ENCODE measurements at regions not wholly inside any gene's neighbourhood (a gene's known extent, or its start where the extent isn't known, plus 50 kb on each side); places are given as distances from the start of the nearest gene placed in this dataset.

- Mint-ChIP-seq H3K27me3 (ENCODE audit: low read depth) (no peaks in the 10 kb centered on the region), H3K4me3 (no peak overlapping the region), H3K4me1 (peaks cover 5% of the 10 kb centered on the region), H3K36me3 (no peaks in the 10 kb centered on the region), H3K27ac (no peak overlapping the region), H3K9me3 (peaks cover 11% of the 10 kb centered on the region)
- DNase-seq (ENCODE audit: low spot score in 2 of 2, unreplicated experiment in 2 of 2) = no peak
- TF ChIP-seq CTCF (IDR thresholded peaks at IDR 0.05; ENCODE audit: unreplicated experiment) = no peak
These were observed 138.5 kb upstream of the NCAM1 start for GRCh38 chr11:112822478-112823274.

GRCh38 chr11:112826026-112826425 is 135.2 kb upstream of the NCAM1 start:
- H3K9me3 Mint-ChIP-seq = peaks cover 9% of the 10 kb centered on the region
- peaks cover 5% of the 10 kb centered on the region for H3K4me1 Mint-ChIP-seq
- no peaks in the 10 kb centered on the region for H3K36me3 Mint-ChIP-seq
- no peaks in the 10 kb centered on the region for H3K27me3 Mint-ChIP-seq (ENCODE audit: low read depth)
- TF ChIP-seq CTCF (IDR thresholded peaks at IDR 0.05; ENCODE audit: unreplicated experiment) = no peak
- H3K4me3 Mint-ChIP-seq = no peak overlapping the region
- H3K27ac Mint-ChIP-seq = no peak overlapping the region
- no peak for DNase-seq (ENCODE audit: low spot score in 2 of 2, unreplicated experiment in 2 of 2)

- Mint-ChIP-seq H3K27me3 (ENCODE audit: low read depth) (no peaks in the 10 kb centered on the region), H3K4me1 (peaks cover 5% of the 10 kb centered on the region), H3K36me3 (no peaks in the 10 kb centered on the region), H3K9me3 (peaks cover 9% of the 10 kb centered on the region), H3K27ac (no peak overlapping the region), H3K4me3 (no peak overlapping the region)
- no peak for TF ChIP-seq CTCF (IDR thresholded peaks at IDR 0.05; ENCODE audit: unreplicated experiment)
- DNase-seq (ENCODE audit: low spot score in 2 of 2, unreplicated experiment in 2 of 2) = no peak
These were observed 134.4 kb upstream of the NCAM1 start for GRCh38 chr11:112826788-112827187.

- peaks cover 2% of the 10 kb centered on the region for H3K4me1 Mint-ChIP-seq
- no peaks in the 10 kb centered on the region for H3K27me3 Mint-ChIP-seq (ENCODE audit: low read depth)
- DNase-seq (ENCODE audit: low spot score in 2 of 2, unreplicated experiment in 2 of 2) = no peak
- no peak overlapping the region for H3K4me3 Mint-ChIP-seq
- H3K27ac Mint-ChIP-seq = no peak overlapping the region
- no peaks in the 10 kb centered on the region for H3K36me3 Mint-ChIP-seq
- TF ChIP-seq CTCF (IDR thresholded peaks at IDR 0.05; ENCODE audit: unreplicated experiment) = no peak
- H3K9me3 Mint-ChIP-seq = peaks cover 9% of the 10 kb centered on the region
These were observed 132.8 kb upstream of the NCAM1 start for GRCh38 chr11:112828421-112828820.

GRCh38 chr11:112829971-112830654 is 131.1 kb upstream of the NCAM1 start:
- no peak for DNase-seq (ENCODE audit: low spot score in 2 of 2, unreplicated experiment in 2 of 2)
- H3K36me3 Mint-ChIP-seq = no peaks in the 10 kb centered on the region
- no peaks in the 10 kb centered on the region for H3K27me3 Mint-ChIP-seq (ENCODE audit: low read depth)
- peaks cover 9% of the 10 kb centered on the region for H3K9me3 Mint-ChIP-seq
- TF ChIP-seq CTCF (IDR thresholded peaks at IDR 0.05; ENCODE audit: unreplicated experiment) = no peak
- peaks cover 16% of the 10 kb centered on the region for H3K4me1 Mint-ChIP-seq
- H3K4me3 Mint-ChIP-seq = no peak overlapping the region
- no peak overlapping the region for H3K27ac Mint-ChIP-seq

Data from mesothelial cell of epicardium (in vitro differentiated cells).